HEK293 (cell line): ENCODE measurements at regions not wholly inside any gene's neighbourhood (a gene's known extent, or its start where the extent isn't known, plus 50 kb on each side); places are given as distances from the start of the nearest gene placed in this dataset.

Experiments used
- ZNF157 ChIP-seq: fragments of 450-650 bp; formaldehyde crosslinking; IDR thresholded peaks from 2 replicates; pipeline ENCODE4 v1.5.1; 2016; ENCODE audit warnings: missing biosample characterization, missing genetic modification characterization
- TF ChIP-seq, protein P1 (sequence below): fragments of 450-650 bp; formaldehyde crosslinking; IDR thresholded peaks from 2 replicates; pipeline ENCODE4 v1.5.1; 2016; ENCODE audit warnings: missing biosample characterization, missing genetic modification characterization

DNA sequence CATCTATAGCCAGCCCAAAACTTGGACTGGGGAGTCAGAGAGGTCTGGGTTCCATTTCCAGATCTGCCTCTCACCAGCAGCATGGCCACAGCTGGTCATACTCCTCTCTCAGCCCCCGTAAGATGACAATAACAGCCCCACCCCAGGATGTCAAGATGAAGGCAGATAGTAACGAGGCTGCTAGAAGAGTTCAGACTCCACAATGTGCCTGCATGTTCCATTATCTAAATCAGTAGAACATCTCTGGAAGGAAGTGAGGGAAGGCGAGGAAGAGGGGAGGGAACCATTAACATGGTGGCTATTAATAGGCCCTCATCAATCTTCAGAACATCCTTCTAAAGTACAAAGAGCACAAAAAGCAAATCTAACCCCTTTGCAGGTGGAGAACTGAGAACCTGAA, 98.0 kb upstream of the KCNG1 start:
- TF ChIP-seq, protein P1, sequence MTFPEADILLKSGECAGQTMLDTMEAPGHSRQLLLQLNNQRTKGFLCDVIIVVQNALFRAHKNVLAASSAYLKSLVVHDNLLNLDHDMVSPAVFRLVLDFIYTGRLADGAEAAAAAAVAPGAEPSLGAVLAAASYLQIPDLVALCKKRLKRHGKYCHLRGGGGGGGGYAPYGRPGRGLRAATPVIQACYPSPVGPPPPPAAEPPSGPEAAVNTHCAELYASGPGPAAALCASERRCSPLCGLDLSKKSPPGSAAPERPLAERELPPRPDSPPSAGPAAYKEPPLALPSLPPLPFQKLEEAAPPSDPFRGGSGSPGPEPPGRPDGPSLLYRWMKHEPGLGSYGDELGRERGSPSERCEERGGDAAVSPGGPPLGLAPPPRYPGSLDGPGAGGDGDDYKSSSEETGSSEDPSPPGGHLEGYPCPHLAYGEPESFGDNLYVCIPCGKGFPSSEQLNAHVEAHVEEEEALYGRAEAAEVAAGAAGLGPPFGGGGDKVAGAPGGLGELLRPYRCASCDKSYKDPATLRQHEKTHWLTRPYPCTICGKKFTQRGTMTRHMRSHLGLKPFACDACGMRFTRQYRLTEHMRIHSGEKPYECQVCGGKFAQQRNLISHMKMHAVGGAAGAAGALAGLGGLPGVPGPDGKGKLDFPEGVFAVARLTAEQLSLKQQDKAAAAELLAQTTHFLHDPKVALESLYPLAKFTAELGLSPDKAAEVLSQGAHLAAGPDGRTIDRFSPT (tag by site-specific recombination): no peak
- TF ChIP-seq ZNF157 (tag by site-specific recombination): no peak
